ENCODE measurements at regions not wholly inside any gene's neighbourhood (a gene's known extent, or its start where the extent isn't known, plus 50 kb on each side); places are given as distances from the start of the nearest gene placed in this dataset.
"Not testable (repeated sequence)": the region's sequence is repeated elsewhere in the genome, so short reads cannot be mapped to it uniquely, and the experiment has no call there.

DNA sequence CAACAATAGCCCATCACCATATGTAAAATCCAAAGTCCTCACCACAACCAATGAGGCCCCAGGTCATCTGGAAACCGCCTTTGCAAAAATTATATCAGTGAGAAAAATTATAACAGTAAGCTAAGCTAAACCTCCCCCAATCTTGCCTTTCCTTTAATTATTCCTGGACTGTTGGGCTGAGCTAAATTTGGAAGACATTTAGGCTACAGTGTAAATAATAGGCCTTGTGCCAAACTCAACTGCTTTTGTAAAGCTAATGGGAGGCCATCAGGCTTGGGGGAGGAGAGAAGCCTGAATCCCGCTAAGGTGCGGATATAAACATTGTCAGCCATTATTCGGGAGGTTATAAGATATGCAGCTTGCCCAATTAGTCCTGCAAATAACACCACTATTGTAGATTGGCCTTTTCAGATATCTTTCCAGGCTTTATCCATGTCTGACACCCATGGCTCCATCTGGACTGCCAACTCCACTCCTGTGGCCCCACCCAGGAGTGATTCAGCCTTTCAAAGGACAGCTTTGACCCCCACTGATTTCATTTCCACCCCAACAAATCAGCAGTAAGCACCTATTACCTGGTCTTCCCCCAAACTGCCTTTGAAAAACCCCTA, 53.0 kb upstream of the CA12 start:
- no peak for DNase-seq

DNA sequence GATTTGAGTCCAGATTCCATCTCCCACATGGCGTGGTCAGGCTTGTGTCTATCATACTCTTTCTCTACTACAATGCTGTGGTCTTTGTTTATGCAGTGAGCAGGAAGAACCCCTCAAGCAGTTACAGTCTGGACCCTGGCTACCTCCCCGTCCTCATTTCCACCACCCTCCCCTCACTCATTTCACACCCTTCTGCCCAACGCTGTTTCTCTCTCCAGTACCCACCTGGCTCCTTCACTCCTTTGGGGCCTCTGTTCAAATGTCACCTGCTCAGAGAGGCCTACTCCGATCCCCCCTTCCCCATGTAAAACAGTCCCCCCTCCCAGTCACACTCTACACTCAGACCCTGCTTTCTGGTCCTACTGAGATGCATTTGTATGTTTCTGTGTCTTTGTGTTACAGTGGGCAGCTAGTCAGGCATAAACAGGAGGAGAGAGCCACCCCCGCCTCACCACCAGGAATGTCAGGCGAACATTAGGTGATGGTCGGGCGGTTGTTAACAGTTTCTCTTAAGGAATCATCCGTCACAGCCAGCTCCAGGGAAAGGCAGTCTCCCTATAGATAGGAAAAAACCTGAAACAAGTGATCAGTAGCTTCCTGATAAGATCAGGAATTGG, 53.7 kb upstream of the CA12 start:
- peak; percentile 17 for DNase-seq

DNA sequence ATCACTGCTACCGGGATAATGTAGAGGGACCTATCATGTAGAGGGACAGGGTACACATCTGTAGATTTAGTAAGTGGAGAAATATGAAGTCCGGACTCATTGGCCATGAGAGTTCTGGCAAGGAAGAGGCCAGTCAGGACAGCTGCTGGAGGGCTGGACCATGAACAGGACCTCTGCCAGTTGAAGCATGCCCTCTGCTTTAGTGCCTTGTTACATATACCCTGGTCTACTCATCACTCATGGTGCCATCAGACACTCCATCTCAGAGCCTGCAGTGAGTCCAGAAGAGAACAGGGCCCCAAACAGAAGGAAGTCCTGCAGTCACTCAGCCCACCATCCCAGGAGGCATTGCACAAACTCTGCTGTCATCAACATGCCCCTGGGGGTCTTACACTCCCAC, 54.7 kb upstream of the CA12 start:
- no peak for DNase-seq

DNA sequence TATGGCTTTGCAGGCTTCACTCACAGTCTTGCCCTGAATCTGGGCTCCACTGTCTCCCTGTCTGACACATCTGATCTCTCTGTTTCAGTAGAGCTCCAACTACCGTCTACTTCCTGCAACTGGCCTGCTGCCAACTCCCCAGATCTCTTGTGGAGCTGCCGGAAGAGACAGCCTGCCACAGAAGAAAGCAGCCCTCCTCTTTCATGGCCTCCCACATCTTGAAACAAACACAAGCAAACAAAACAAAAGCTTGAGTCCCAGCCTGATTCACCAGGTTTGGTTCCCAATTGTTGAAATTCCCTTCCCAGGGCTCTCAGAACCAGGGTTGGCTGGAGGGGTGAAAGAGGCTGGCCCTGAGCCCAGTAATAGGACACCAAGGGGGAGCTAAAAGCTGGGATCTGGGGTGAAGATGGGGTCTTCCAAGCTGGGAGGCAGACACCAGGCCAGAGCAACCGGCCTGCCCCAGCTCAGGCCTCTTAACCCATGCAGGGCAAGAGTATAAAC, 55.3 kb upstream of the CA12 start:
- peak; percentile 67 for DNase-seq

DNA sequence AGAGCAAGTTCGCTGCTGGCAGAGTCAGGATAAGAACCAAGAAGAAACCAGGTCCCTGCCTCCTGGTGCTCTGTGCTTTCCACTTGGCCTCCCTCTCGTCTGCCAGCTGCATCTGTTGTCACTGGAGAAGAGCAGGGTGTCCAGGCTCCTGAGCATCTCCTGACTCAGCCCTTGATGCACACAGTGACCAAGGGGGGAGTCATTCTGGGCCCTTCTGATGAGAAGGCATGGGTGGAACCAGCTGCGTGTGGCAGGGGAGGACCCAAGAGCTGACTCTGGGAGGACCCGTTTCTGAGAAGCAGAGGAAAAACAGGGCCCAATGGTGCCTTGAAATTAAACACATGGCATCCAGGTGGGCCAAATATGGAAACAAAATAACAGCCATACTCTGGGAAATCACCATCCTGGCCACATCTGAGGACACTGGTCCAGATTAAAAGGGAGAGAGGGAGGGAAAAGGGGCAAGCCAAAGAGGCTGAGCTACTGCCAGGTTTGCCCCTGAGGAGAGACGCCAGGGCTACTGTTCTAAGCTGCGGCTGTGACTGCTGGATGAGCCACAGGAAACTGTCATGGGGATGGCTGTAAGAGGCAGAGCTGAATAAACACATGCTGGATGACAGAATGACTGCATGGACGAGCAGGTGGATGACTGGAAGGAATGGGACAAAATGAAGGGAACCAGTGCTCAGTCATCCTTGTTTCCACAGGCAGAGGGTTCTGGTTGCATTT, 58.1 kb upstream of the CA12 start:
- DNase-seq, result no peak

DNA sequence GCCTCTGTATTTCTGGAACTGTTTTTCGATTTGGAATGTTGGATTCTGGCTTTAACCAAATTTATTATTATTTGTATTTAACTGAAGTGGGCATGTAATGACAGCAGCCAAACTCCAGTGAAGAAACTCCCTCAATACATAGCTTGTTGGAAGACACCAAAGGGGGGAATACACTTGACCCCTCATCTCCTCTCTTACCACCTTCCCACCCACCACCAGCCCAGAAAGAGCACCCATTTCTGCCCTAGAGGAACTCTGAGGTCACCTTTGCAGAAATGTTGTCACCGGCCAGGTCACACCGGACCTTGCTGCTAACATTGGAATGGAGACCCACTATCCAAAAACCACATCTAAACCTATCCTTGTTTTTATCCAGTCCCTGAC, 58.6 kb upstream of the CA12 start:
- DNase-seq, result no peak

DNA sequence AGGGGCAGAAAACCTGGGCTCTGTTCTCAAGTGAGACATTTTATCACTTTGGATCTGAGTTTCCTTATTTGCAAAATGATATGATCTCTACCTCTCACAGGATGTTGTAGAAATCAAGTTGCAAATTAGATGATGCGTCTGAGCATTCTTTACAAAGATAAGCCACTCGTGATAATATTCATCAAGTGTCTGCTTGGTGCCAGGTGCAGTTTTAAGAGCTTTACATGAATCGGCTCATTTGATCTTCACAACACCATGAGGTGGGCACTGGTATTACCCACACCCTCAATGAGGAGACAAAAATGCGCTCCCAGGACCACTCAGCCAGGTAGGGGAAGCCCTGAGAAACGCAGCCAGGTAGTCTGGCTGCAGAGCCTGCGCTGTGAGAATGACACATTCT, 59.1 kb upstream of the CA12 start:
- no peak for DNase-seq

DNA sequence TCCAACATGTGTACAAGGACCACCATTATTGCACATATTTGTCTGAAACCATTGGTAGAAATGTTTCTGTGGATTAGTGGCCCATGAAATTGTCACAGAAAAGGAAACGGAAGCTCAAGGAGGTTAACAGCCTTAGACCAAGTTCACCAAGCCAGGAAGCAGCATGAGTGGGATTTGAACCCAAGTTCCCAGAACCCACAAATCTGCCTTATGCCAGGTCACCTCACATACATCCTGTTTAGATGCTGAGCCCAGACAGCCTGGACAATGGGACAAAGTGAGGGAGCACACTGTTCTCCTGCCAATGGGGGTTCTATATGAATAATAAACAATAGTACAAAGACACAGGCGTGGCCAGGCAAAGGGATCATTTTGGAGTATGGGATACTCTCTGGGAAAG, 59.6 kb upstream of the CA12 start:
- DNase-seq, result no peak

DNA sequence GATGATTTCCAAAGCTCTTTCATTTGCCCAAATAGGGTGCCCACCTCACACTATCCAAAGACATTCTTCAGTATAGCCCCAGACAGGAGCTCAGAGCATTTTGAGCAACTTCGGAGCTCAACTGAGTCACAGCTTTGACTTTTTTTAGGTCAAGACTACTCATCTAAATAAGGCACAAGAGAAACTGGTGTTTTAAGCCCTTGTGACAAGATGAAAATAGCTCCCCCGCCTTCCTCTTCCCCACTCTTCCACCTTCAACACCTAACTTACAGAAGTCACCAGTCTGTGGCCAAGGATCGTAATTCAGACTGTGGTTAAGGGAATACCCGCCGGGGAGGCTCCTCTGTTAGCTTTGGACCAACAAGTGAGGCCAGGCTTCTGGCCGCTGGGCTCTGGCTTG, 60.4 kb upstream of the CA12 start:
- no peak for DNase-seq

DNA sequence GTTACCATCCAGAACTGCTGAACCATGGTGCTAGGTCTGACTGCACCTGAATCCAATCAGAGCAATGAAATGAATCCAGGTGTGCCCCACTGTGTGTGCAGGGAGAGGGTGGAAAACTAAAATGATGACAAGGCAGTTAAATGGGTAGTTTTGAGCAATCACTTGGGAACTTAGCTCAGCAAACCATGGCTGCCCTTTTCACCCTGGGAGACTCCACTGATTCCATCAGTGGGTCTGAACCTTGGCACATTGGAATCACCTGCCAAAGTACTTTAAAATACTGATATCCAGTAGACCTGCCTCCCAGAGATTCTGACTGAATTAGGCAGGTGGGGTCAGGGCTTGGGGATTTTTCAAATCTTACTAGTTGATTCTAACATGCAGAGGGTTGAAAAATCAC, 59.8 kb upstream of the USP3 start:
- no peak for DNase-seq

DNA sequence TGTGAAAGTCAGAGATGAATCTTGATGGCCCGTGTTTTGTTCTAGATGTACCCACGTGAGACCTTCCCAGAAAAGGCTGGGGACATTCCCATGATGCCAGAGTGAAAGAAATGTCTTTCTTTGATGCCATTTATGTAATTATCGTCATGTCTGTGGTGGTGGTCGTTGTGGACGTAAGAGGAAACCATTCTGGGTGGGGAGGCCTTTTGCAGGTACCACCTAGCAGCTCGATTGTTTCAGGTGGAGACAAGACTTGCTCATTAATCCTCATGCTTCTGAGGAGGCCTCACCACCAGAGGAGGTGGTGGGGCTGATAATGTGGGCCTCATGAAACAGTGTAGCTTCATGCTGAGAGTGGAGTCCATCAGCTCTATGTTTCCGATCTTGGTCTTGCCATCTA, 58.1 kb upstream of the USP3 start:
- no peak for DNase-seq

DNA sequence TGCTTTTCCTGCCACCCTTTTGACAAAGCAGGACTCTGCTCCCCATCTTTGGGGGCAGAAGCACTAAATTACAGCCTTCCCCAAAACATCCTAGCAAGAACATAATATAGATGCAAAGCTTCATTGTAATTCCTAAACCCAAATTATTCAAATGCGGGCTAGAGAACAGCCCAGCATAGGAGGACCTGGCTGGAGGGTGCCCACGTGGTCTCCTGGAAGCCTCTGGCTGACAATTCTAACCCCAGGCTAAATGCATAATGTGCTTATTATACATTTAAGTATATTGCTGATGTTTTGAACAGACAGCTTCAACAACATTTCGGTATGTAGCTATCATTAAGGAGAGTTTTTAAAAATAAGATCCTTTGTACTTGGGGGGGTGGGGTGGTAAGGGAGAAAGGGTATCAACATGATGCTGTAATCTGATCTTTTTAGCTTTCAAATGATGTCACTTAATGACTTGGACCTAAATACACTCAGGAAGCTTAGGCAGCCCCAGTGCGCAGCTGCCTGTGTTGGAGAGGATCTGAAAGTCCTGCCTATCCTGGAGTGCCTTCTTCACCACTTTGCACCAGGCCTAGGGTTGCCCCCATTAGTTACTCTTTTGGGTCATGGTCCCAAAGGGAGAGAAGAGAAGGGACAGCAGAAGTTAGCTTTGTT, 57.2 kb upstream of the USP3 start:
- DNase-seq, result no peak

DNA sequence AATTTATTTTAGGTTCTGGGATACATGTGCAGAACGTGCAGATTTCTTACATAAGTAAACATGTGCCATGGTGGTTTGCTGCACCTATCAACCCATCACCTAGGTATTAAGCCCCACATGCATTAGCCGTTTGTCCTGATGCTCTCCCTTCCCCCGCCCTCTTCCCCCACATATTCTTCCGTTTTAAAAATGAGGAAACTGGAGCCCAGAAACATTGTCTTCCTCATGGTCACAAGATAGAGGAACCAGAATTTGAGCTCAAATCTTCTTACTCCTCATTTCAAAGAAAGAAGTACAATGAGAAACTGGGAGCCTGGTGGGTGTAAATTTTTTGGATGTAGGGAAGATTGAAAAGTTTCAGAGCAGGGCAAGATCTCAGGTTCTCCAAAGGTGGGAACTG, 56.1 kb upstream of the USP3 start:
- no peak for DNase-seq

DNA sequence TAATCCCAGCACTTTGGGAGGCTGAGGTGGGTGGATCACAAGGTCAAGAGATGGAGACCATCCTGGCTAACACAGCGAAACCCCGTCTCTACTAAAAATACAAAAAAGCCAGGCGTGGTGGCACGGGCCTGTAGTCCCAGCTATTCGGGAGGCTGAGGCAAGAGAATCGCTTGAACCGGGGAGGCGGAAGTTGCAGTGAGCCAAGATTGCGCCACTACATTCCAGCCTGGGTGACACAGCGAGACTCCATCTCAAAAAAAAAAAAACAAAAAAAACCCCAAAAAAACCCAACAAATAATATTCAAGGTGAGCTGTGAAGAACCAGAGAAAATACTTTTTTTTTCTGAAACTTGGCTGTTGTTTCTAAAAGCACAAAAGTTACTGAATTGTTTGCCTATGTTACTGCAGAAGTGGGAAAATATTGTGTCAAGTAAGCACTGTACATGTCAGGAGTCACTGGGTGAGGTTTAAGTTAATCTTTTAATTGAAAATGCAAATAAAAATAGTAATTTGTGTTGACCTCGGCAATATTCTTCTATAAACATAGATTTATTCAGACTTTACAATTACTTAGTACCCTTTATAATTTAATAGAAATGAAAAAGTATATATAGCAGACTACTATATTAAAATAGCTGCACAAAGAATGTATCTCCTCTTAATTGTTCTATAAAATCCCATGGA, 55.4 kb upstream of the USP3 start:
- DNase-seq, result not testable (repeated sequence)

DNA sequence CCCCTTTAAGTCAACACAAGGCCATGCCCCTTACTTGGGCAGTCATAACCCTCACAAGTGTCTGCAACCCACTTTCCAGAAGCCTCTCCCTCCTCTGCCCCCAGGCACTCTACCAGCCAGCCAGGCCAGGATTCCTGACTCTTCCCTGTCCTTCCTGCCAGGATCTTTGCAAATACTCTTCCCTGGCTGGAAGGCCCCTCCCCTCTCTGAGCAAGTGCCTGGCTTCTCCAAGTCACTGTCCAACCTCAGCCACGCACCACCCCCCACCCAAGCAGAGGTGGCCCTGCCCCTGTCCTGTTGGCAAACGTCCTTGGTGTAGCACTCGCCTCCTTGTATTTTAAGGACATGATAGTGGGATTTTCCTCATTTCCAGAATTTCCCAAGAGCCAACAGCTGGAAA, 54.7 kb upstream of the USP3 start:
- DNase-seq, result no peak

DNA sequence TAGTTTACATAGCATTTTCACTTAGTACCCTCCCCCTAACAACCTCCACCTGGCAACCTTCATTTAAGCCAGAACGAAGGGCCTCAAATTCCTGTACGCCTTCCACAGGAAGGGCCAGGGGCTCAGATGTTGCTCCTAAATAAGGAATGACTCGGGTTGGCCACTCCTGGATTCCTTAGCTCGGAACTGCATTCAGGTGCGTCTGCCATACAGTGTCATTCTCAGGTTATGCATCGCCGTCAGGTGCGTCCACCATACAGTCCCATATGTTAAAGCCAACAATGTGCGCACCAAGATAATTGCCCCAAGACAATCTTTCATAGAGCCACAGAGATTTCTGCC, 53.5 kb upstream of the USP3 start:
- DNase-seq, result no peak

DNA sequence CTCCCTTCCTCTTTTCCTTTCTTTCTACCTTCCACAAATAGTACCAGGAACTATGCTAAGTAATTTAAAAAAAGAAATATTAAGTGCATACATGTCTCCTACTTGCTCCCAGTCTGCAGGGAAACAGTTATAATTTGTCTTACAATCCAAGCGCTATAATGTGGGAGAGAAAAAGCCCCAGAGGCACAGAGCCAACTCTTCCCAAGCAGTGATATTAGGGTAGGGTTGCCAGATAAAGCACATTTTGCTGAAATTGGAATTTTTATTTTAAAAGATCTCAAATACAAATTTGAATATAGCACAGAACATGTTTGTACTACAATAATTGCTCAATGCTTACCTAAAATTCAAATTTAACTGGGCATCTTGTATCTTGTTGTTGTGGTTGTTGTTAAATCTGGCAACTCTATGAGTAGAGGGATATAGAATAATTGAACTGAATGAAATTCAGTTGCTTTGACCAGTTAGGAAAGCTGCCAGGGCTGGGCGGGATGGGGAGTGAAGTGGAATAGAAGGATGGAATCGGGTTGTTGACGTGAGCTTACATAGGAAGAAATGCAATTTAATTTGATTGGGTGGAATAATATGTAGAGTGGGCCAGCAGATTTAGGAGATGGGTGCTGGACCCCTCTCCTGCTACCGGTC, 52.6 kb upstream of the USP3 start:
- DNase-seq, result no peak

DNA sequence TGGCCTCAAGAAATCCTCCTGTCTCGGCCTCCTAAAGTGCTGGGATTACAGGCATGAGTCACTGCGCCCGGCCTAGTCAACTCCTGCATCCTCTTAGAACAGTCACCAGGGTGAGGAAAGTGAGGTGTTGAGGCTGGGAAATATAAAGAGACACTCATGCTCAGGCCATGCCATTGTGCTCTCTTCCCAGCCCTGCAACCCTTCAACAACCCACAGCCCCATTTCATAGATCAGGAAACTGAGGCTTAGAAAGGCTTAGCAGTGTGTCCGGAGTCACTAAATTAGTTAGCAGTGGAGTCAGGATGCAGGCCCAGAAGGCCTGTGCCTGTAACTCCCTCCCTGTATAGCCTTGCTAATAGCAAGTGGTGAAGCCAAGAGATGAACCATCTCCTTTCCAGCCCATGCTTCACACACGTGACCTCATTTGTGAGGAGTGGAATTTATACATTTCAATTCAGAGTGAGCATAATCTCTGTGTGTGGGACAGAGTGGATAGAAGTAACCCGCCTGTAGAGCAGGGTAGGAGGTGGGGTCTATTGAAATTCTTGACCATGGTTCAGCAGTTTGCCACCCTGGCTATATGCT, 51.7 kb upstream of the USP3 start:
- no peak for DNase-seq

DNA sequence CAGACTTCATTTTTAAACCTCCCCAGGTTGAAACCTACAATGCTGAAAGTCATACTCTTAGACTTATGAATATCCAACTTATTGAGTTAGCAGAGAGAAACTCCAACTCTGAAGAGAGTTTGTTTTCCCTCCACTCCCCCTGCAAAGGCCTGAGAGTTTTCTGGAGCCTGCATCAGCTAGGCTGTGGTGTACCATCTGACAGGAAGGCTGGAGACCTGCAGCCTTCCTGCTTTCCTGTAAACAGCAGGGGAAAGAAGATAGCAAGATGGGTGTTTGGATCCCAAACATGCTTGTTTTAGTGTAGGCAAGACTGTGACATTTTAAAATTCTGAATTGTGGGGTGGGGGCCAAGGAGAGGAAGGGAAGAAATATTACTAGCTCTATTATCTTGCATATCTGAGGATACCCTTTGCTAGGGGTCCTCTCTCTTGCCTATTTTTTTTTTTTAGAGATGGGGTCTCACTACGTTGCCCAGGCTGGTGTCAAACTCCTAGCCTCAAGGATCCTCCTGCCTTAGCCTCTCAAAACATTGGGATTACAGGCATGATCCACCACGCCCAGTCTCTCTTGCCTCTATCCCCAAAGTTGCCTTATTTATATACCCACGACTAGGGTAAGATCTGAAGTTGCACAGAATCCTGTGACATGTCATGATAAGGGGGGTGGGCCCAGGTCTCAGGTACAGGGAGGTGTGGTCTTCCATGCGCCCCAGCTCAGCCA, 51.0 kb upstream of the USP3 start:
- peak; percentile 18 for DNase-seq

DNA sequence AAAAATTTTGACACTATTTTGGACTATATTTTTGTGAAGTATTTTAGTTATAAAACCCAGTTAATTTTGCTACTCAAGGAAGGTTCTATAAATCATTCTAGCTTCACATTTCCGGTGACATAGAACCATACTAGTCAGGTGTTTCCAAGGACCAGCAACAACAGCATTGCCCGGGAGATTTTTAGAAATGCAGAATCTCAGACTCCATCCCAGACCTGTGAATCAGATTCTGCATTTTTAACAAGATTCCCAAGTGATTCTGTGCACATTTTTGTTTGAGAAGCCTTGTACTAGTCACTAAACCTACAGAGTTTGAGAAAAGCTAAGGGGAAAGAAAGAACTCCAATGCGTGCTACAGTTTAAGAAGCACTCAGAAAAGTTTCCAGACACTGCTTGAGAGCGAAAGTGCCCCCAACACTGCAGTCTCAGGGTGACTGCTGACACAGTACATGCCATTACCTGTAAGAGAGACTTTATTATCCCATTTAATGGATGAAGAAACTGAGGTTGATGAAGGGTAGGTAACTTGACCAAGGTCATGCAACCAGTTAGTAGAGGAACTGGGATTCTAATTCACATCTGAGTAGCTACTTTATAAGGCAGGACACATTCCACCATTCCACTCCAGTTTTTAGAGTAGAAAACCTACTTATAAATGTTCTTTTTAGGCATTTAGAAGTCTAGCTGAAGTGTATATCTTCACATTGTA, 49.7 kb upstream of the USP3 start:
- DNase-seq, result no peak
